Sigmoid colon (tissue), 4 donors: ENCODE measurements at regions not wholly inside any gene's neighbourhood (a gene's known extent, or its start where the extent isn't known, plus 50 kb on each side); places are given as distances from the start of the nearest gene placed in this dataset.

Experiments used
- EP300 ChIP-seq, 4 donors: sonication (generic); formaldehyde crosslinking; IDR thresholded peaks; one replicate each; pipeline ENCODE4 v1.6.1; 2017; ENCODE audit warnings: antibody characterized with exemption in 4 of 4
- POLR2A ChIP-seq, 2 donors: fragments of 450-650 bp; IDR thresholded peaks; one replicate each; pipeline ENCODE4 v1.6.1; 2016; ENCODE audit warnings: antibody characterized with exemption in 2 of 2, mild to moderate bottlenecking in 2 of 2, moderate library complexity in 2 of 2
- POLR2AphosphoS5 ChIP-seq, 4 donors: sonication (generic); formaldehyde crosslinking; IDR thresholded peaks; one replicate each; pipeline ENCODE4 v1.6.1; 2017; ENCODE audit warnings: antibody characterized with exemption in 4 of 4
- TF ChIP-seq, protein P1 (sequence below), 4 experiments: fragments of 450-650 bp in 3 of 4; fragments of 200-600 bp in 1 of 4; IDR thresholded peaks; one replicate each; pipeline ENCODE4 v1.5.1; 2016 to 2019; ENCODE audit warnings: antibody characterized with exemption in 4 of 4, mild to moderate bottlenecking in 3 of 4, moderate library complexity in 2 of 4

- TF ChIP-seq POLR2A (IDR thresholded peaks at IDR 0.05) (no peak), EP300 (IDR thresholded peaks at IDR 0.05) (no peak), POLR2AphosphoS5 (IDR thresholded peaks at IDR 0.05) (no peak)
- TF ChIP-seq, protein P1, sequence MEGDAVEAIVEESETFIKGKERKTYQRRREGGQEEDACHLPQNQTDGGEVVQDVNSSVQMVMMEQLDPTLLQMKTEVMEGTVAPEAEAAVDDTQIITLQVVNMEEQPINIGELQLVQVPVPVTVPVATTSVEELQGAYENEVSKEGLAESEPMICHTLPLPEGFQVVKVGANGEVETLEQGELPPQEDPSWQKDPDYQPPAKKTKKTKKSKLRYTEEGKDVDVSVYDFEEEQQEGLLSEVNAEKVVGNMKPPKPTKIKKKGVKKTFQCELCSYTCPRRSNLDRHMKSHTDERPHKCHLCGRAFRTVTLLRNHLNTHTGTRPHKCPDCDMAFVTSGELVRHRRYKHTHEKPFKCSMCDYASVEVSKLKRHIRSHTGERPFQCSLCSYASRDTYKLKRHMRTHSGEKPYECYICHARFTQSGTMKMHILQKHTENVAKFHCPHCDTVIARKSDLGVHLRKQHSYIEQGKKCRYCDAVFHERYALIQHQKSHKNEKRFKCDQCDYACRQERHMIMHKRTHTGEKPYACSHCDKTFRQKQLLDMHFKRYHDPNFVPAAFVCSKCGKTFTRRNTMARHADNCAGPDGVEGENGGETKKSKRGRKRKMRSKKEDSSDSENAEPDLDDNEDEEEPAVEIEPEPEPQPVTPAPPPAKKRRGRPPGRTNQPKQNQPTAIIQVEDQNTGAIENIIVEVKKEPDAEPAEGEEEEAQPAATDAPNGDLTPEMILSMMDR (IDR thresholded peaks at IDR 0.05) = no peak
Observed at GRCh38 chr10:61186408-61186807, 242.4 kb upstream of the RHOBTB1 start.
